H9 (cell line): ENCODE measurements at regions not wholly inside any gene's neighbourhood (a gene's known extent, or its start where the extent isn't known, plus 50 kb on each side); places are given as distances from the start of the nearest gene placed in this dataset.

Experiments used
- DNase-seq: peaks from one replicate; pipeline ENCODE4 v3.0.0-alpha.2; 2017
- H2AFZ ChIP-seq: one replicate; pipeline ENCODE4 v1.6.1; 2013; ENCODE audit warnings: mild to moderate bottlenecking, low read length, control low read depth, moderate library complexity
- H2AK5ac ChIP-seq: 2 replicates; pipeline ENCODE4 v1.6.1; 2013; ENCODE audit warnings: low read length, control low read depth, mixed read lengths; ENCODE audit not compliant: insufficient read length
- H2BK120ac ChIP-seq: one replicate; pipeline ENCODE4 v1.6.1; 2013; ENCODE audit warnings: low read depth, mild to moderate bottlenecking, low read length, control low read depth, inconsistent platforms; ENCODE audit not compliant: poor library complexity, severe bottlenecking
- H2BK12ac ChIP-seq: 2 replicates; pipeline ENCODE4 v1.6.1; 2013; ENCODE audit warnings: low read length, control low read depth, mixed read lengths, low read depth; ENCODE audit not compliant: insufficient read length
- H2BK15ac ChIP-seq: 2 replicates; pipeline ENCODE4 v1.6.1; 2013; ENCODE audit warnings: low read depth, low read length, control low read depth
- H2BK20ac ChIP-seq: one replicate; pipeline ENCODE4 v1.6.1; 2013; ENCODE audit warnings: low read depth, mild to moderate bottlenecking, low read length, control low read depth, inconsistent platforms; ENCODE audit not compliant: poor library complexity, severe bottlenecking
- H2BK5ac ChIP-seq: 2 replicates; pipeline ENCODE4 v1.6.1; 2013; ENCODE audit warnings: low read length, control low read depth, mixed read lengths; ENCODE audit not compliant: insufficient read length
- H3K14ac ChIP-seq: 2 replicates; pipeline ENCODE4 v1.6.1; 2013; ENCODE audit warnings: low read length, control low read depth; ENCODE audit not compliant: insufficient read depth
- H3K18ac ChIP-seq: 2 replicates; pipeline ENCODE4 v1.6.1; 2013; ENCODE audit warnings: low read depth, mild to moderate bottlenecking, mixed read lengths, low read length, control low read depth; ENCODE audit not compliant: insufficient read length
- H3K23ac ChIP-seq: 2 replicates; pipeline ENCODE4 v1.6.1; 2013; ENCODE audit warnings: low read length, control low read depth, mixed read lengths, low read depth; ENCODE audit not compliant: insufficient read length
- H3K23me2 ChIP-seq: 2 replicates; pipeline ENCODE4 v1.6.1; 2013; ENCODE audit warnings: low read depth, mild to moderate bottlenecking, mixed read lengths, low read length, control low read depth; ENCODE audit not compliant: insufficient read length, poor library complexity, severe bottlenecking
- H3K27ac ChIP-seq: 2 replicates; pipeline ENCODE4 v1.5.1; 2013; ENCODE audit warnings: low read length, control low read depth, mixed read lengths, low read depth; ENCODE audit not compliant: insufficient read length
- H3K27me3 ChIP-seq: 2 replicates; pipeline ENCODE4 v1.6.1; 2013; ENCODE audit warnings: low read length, control low read depth, inconsistent platforms; ENCODE audit not compliant: insufficient read depth
- H3K4ac ChIP-seq: 2 replicates; pipeline ENCODE4 v1.6.1; 2013; ENCODE audit warnings: low read depth, mild to moderate bottlenecking, control low read depth, inconsistent platforms, low read length, moderate library complexity
- H3K4me1 ChIP-seq: 2 replicates; pipeline ENCODE4 v1.6.1; 2013; ENCODE audit warnings: low read length, control low read depth, inconsistent platforms; ENCODE audit not compliant: insufficient read depth
- H3K4me2 ChIP-seq: 2 replicates; pipeline ENCODE4 v1.6.1; 2013; ENCODE audit warnings: low read length, control low read depth, mixed read lengths; ENCODE audit not compliant: insufficient read length, insufficient read depth
- H3K56ac ChIP-seq: 2 replicates; pipeline ENCODE4 v1.6.1; 2013; ENCODE audit warnings: low read depth, mild to moderate bottlenecking, mixed read lengths, low read length, control low read depth; ENCODE audit not compliant: insufficient read length
- H3K79me1 ChIP-seq: 2 replicates; pipeline ENCODE4 v1.6.1; 2013; ENCODE audit warnings: low read depth, mild to moderate bottlenecking, moderate library complexity, low read length, control low read depth, inconsistent platforms; ENCODE audit not compliant: insufficient read depth, poor library complexity, severe bottlenecking
- H3K79me2 ChIP-seq: 2 replicates; pipeline ENCODE4 v1.6.1; 2013; ENCODE audit warnings: low read length, control low read depth, inconsistent platforms; ENCODE audit not compliant: insufficient read depth
- H3K9ac ChIP-seq: 2 replicates; pipeline ENCODE4 v1.6.1; 2013; ENCODE audit warnings: low read length, control low read depth, mixed read lengths; ENCODE audit not compliant: insufficient read length; ENCODE audit errors: extremely low read depth
- H3K9me3 ChIP-seq: one replicate; pipeline ENCODE4 v1.6.1; 2013; ENCODE audit warnings: low read depth, low read length, inconsistent platforms; ENCODE audit not compliant: control insufficient read depth
- H3T11ph ChIP-seq: one replicate; pipeline ENCODE4 v1.6.1; 2013; ENCODE audit warnings: mild to moderate bottlenecking, low read length, control low read depth, inconsistent platforms
- H4K20me1 ChIP-seq: one replicate; pipeline ENCODE4 v1.6.1; 2013; ENCODE audit not compliant: control insufficient read depth, insufficient read length, insufficient read depth
- H4K5ac ChIP-seq: 2 replicates; pipeline ENCODE4 v1.6.1; 2013; ENCODE audit warnings: low read depth, mild to moderate bottlenecking, mixed read lengths, low read length, control low read depth; ENCODE audit not compliant: insufficient read length
- H4K8ac ChIP-seq: replicated peaks from 2 replicates; pipeline ENCODE4 v1.6.1; 2013; ENCODE audit warnings: low read length, control low read depth, mixed read lengths, low read depth; ENCODE audit not compliant: insufficient read length
- H4K91ac ChIP-seq: 2 replicates; pipeline ENCODE4 v1.6.1; 2013; ENCODE audit warnings: low read depth, mild to moderate bottlenecking, moderate library complexity, mixed read lengths, low read length, control low read depth; ENCODE audit not compliant: insufficient read length
- H3K27ac Mint-ChIP-seq, 3 experiments: 2 replicates in 2 of 3; 3 replicates in 1 of 3; pipeline ENCODE4 v1.8.0; 2020 to 2021; ENCODE audit warnings: mixed read lengths in 3 of 3, mild to moderate bottlenecking in 1 of 3, moderate library complexity in 1 of 3
- H3K27me3 Mint-ChIP-seq: 2 replicates; pipeline ENCODE4 v1.8.0; 2021; ENCODE audit warnings: low read depth, mild to moderate bottlenecking, moderate library complexity, mixed read lengths
- H3K36me3 Mint-ChIP-seq, 3 experiments: 2 replicates in 2 of 3; 3 replicates in 1 of 3; pipeline ENCODE4 v1.8.0; 2020 to 2021; ENCODE audit warnings: low read depth in 3 of 3, mixed read lengths in 3 of 3; ENCODE audit not compliant: insufficient read depth in 1 of 3
- H3K4me1 Mint-ChIP-seq, 2 experiments: 2 replicates each; pipeline ENCODE4 v1.8.0; 2020; ENCODE audit warnings: mixed read lengths in 2 of 2
- H3K4me3 Mint-ChIP-seq, 2 experiments: 2 replicates in 1 of 2; 3 replicates in 1 of 2; pipeline ENCODE4 v1.8.0; 2020 to 2021; ENCODE audit warnings: mild to moderate bottlenecking in 2 of 2, mixed read lengths in 2 of 2, moderate library complexity in 1 of 2
- H3K9me3 Mint-ChIP-seq, 2 experiments: 2 replicates in 1 of 2; 3 replicates in 1 of 2; pipeline ENCODE4 v1.8.0; 2020; ENCODE audit warnings: mild to moderate bottlenecking in 2 of 2, mixed read lengths in 2 of 2, moderate library complexity in 1 of 2
- CTCF ChIP-seq: fragments of 200-600 bp; sonication (generic); conservative IDR thresholded peaks from 3 replicates; pipeline ENCODE4 v1.8.0; 2021; ENCODE audit warnings: antibody characterized with exemption, mild to moderate bottlenecking
- WGBS: extraction: QIAGEN DNeasy Blood & Tissue Kit; methylation state at CpG from one replicate; pipeline ENCODE4 v1.1.7; 2013; ENCODE audit warnings: missing lambda C conversion rate, low lambda C conversion rate, mixed read lengths; ENCODE audit not compliant: insufficient read length; ENCODE audit errors: extremely low coverage; 5-methylcytosine and 5-hydroxymethylcytosine counted together

- H3K27me3 Mint-ChIP-seq, result no peaks in the 10 kb centered on the region; the same call in 1 of the 2 replicates
- no peak overlapping the region for H2BK120ac ChIP-seq
- no peak for TF ChIP-seq CTCF
- H4K20me1 ChIP-seq, result no peaks in the 10 kb centered on the region
- H3K4me1 Mint-ChIP-seq, result peaks cover 0 to 3% of the 10 kb centered on the region in 2 experiments; a peak in 2 of 4 replicates
- H2AFZ ChIP-seq, result no peak overlapping the region
- DNase-seq, result no peak
- no peak overlapping the region for H3K9ac ChIP-seq
- no peaks in the 10 kb centered on the region for H3K4me1 ChIP-seq
- no peak overlapping the region for H3T11ph ChIP-seq
- no peak overlapping the region for H4K91ac ChIP-seq
- no peak overlapping the region for H3K14ac ChIP-seq
- H4K5ac ChIP-seq, result no peak overlapping the region
- H3K56ac ChIP-seq, result no peak overlapping the region
- WGBS, result no CpG with 5 or more reads among the region's 3 CpGs
- no peak overlapping the region for H2BK20ac ChIP-seq
- H3K27me3 ChIP-seq, result no peaks in the 10 kb centered on the region
- no peak overlapping the region for H3K4me3 Mint-ChIP-seq
- no peaks in the 10 kb centered on the region for H3K9me3 ChIP-seq
- H3K9me3 Mint-ChIP-seq, result no peaks in the 10 kb centered on the region
- no peaks in the 10 kb centered on the region for H3K23me2 ChIP-seq
- H3K18ac ChIP-seq, result no peak overlapping the region
- no peaks in the 10 kb centered on the region for H3K36me3 Mint-ChIP-seq
- H3K79me2 ChIP-seq, result no peaks in the 10 kb centered on the region
- no peak overlapping the region for H3K27ac Mint-ChIP-seq
- no peak overlapping the region for H2BK15ac ChIP-seq
- no peak overlapping the region for H3K4me2 ChIP-seq
- no peak overlapping the region for H4K8ac ChIP-seq
- no peak overlapping the region for H3K4ac ChIP-seq
- no peak overlapping the region for H3K23ac ChIP-seq
- no peak overlapping the region for H2BK5ac ChIP-seq
- no peak overlapping the region for H2AK5ac ChIP-seq
- H2BK12ac ChIP-seq, result no peak overlapping the region
- no peak overlapping the region for H3K27ac ChIP-seq
- H3K79me1 ChIP-seq, result no peaks in the 10 kb centered on the region
Observed at GRCh38 chr3:124318656-124319055, 326.7 kb upstream of the ROPN1 start.
